Nephron progenitor cell (in vitro differentiated cells): ENCODE measurements at regions not wholly inside any gene's neighbourhood (a gene's known extent, or its start where the extent isn't known, plus 50 kb on each side); places are given as distances from the start of the nearest gene placed in this dataset.

Experiments used
- DNase-seq: peaks from one replicate; pipeline ENCODE4 v3.0.0; 2021
- H3K27ac Mint-ChIP-seq: 2 replicates; pipeline ENCODE4 v1.8.0; 2021; ENCODE audit warnings: mild to moderate bottlenecking, moderate library complexity, mixed read lengths
- H3K27me3 Mint-ChIP-seq: 2 replicates; pipeline ENCODE4 v1.8.0; 2021; ENCODE audit warnings: mild to moderate bottlenecking, low read depth, mixed read lengths; ENCODE audit not compliant: poor library complexity
- H3K36me3 Mint-ChIP-seq: 2 replicates; pipeline ENCODE4 v1.8.0; 2021; ENCODE audit warnings: low read depth, mixed read lengths
- H3K4me1 Mint-ChIP-seq: 2 replicates; pipeline ENCODE4 v1.8.0; 2021; ENCODE audit warnings: mixed read lengths
- H3K4me3 Mint-ChIP-seq: 2 replicates; pipeline ENCODE4 v1.8.0; 2021; ENCODE audit warnings: mild to moderate bottlenecking, moderate library complexity, mixed read lengths
- H3K9me3 Mint-ChIP-seq: 2 replicates; pipeline ENCODE4 v1.8.0; 2021; ENCODE audit warnings: mild to moderate bottlenecking, moderate library complexity, mixed read lengths
- TF ChIP-seq, protein P1 (sequence below): fragments of 200-600 bp; sonication (generic); IDR thresholded peaks from 2 replicates; pipeline ENCODE4 v1.5.0; 2021; ENCODE audit warnings: antibody characterized with exemption

DNA sequence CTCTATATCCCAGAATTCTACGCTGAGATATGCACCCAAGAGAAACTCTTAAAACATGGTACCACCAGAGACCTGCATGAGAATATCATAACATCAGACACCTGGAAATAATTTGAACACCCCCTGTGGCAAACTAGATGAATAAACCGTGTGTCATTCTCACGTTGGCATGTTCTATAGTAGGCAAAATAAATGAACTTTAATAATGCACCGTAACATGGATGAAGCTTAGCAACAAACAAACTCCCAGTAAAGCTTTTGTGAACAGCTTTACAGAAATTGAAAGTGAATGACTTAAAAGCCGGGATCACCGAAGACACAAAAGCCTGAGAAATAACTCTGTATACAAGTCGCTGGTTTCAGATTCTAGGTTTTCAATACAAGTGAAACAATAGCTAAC, 1166.8 kb upstream of the CITED2 start:
- H3K9me3 Mint-ChIP-seq: peaks cover 2% of the 10 kb centered on the region
- peaks cover 2% of the 10 kb centered on the region for H3K36me3 Mint-ChIP-seq
- H3K27ac Mint-ChIP-seq: no peak overlapping the region
- DNase-seq: no peak
- TF ChIP-seq, protein P1, sequence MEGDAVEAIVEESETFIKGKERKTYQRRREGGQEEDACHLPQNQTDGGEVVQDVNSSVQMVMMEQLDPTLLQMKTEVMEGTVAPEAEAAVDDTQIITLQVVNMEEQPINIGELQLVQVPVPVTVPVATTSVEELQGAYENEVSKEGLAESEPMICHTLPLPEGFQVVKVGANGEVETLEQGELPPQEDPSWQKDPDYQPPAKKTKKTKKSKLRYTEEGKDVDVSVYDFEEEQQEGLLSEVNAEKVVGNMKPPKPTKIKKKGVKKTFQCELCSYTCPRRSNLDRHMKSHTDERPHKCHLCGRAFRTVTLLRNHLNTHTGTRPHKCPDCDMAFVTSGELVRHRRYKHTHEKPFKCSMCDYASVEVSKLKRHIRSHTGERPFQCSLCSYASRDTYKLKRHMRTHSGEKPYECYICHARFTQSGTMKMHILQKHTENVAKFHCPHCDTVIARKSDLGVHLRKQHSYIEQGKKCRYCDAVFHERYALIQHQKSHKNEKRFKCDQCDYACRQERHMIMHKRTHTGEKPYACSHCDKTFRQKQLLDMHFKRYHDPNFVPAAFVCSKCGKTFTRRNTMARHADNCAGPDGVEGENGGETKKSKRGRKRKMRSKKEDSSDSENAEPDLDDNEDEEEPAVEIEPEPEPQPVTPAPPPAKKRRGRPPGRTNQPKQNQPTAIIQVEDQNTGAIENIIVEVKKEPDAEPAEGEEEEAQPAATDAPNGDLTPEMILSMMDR: no peak
- peaks cover 17% of the 10 kb centered on the region for H3K4me1 Mint-ChIP-seq
- no peak overlapping the region for H3K4me3 Mint-ChIP-seq
- H3K27me3 Mint-ChIP-seq: no peaks in the 10 kb centered on the region

DNA sequence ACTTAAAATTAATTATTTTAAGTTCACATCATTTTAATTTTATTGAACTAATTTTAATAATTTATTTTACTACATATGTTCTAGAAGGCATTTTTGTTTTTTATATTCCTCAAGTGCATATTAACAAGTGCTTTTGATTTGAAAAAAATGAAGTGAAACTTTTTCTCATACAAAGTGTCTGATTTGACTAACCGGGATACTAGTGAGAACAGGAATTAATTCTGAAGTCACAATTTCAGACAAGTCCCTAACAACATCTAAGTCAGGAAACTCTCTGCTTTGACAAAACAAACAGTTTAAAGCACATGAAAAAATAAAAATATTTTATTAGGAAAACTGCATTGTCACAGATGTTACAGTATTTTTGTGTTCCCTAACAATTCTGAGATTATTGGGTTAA, 1166.3 kb upstream of the CITED2 start:
- no peak overlapping the region for H3K27ac Mint-ChIP-seq
- no peaks in the 10 kb centered on the region for H3K27me3 Mint-ChIP-seq
- H3K9me3 Mint-ChIP-seq: peaks cover 5% of the 10 kb centered on the region
- DNase-seq: no peak
- H3K36me3 Mint-ChIP-seq: peaks cover 7% of the 10 kb centered on the region
- H3K4me3 Mint-ChIP-seq: no peak overlapping the region
- TF ChIP-seq, protein P1: no peak
- peaks cover 17% of the 10 kb centered on the region for H3K4me1 Mint-ChIP-seq

DNA sequence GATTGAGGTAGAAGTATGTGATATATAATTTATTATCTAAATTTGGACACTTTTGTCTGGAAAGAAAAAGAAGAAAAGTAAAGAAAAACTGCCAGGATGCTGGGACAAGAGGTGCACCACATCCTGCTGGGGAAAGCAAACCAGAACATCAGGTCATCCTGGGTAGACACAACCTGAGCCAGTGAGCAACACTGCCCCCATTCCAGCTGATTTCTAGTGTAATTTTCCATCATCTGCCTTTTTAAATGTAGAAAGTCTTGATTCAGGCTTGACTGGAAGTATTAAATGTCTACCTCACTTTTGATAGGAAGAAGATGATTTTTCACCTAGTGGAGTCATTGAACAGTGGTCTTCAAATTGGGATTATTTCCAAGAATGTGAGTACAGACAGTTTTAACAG, 1164.5 kb upstream of the CITED2 start:
- Mint-ChIP-seq H3K36me3 (peaks cover 21% of the 10 kb centered on the region), H3K4me3 (no peak overlapping the region), H3K4me1 (peaks cover 17% of the 10 kb centered on the region), H3K27me3 (peaks cover 2% of the 10 kb centered on the region), H3K9me3 (peaks cover 23% of the 10 kb centered on the region), H3K27ac (no peak overlapping the region)
- no peak for DNase-seq
- TF ChIP-seq, protein P1: no peak

DNA sequence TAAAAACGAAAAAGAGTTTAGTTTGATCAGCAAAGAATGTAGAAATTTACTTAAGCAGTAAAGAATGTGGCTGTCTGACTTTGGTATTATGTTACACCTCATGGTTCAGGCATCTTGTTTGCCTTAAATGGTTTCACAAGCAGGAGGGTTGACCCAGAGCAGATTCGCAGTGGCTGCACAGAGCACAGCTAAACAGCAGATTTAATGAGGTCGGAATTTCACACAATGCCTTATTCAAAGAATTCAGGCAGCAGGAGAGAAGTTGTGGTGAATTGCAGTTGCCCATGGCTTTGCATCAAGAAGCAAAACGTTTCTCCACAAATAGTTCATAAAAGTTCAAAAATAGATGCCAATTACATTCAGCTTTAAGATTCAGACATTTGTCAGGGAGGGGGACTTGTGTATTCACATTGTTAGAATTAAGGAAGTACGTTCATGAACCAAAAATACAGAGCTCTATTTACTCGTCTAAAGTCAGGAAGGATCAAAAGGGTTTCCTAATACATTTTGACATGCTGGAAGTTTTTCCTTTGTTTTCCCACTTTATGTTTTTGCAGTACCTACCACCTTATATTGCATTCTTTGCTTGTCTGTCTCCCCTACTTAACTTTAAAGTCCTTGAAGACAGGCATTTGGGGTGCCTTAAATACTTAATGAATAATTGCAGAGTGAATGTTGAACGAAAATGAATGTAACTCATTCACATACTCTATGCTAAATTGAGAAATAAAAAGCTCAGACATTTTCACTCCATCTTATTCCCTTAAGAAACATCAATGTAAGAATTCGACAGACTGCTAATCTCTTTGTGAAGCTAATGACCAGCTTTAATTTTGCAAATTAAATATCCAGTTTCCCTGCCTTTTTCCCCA, 1163.6 kb upstream of the CITED2 start:
- peak; percentile 18 for DNase-seq
- Mint-ChIP-seq H3K4me3 (peak overlapping the region; percentile 33), H3K27me3 (peaks cover 4% of the 10 kb centered on the region), H3K27ac (peak overlapping the region; percentile 92), H3K9me3 (peaks cover 28% of the 10 kb centered on the region), H3K36me3 (peaks cover 26% of the 10 kb centered on the region), H3K4me1 (peaks cover 17% of the 10 kb centered on the region)
- TF ChIP-seq, protein P1: no peak

DNA sequence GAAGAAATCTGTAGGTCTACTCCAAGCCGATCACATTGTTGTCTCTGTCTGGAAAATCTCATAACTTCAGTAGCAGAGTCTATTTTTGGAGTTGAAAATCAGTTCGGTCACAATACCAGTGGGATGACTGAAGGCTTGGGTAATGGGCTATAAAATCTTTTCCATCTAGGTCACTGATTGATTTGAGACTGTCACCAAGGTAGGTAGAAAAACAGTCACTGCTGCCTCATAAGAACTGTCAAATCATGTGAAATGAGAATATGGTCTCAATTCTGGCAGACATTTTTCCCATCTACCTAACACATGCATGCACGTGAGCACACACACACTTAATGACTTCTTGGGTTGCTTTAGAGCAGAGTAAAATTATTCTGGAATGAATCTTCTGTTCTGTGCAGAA, 1162.8 kb upstream of the CITED2 start:
- Mint-ChIP-seq H3K27me3 (peaks cover 4% of the 10 kb centered on the region), H3K9me3 (peaks cover 28% of the 10 kb centered on the region), H3K36me3 (peaks cover 26% of the 10 kb centered on the region), H3K4me3 (no peak overlapping the region), H3K27ac (peak overlapping the region; percentile 92), H3K4me1 (peaks cover 17% of the 10 kb centered on the region)
- TF ChIP-seq, protein P1: no peak
- no peak for DNase-seq

DNA sequence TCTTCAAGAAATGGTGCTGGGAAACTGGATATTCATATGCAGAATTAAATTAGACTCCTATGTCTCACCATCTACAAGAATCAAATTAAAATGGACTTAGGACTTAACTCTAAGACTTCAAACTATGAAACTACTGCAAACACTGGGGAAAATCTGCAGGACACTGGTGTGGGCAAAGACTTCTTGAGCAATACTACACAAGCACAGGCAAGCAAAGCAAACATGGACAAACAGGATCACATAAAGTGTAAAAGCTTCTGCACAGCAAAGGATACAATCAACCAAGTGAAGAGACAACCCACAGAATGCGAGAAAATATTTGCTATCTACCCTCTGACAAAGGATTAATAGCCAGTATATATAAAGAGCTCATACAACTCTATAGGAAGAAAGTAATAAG, 1161.1 kb upstream of the CITED2 start:
- no peak for DNase-seq
- H3K36me3 Mint-ChIP-seq: peaks cover 26% of the 10 kb centered on the region
- no peak overlapping the region for H3K27ac Mint-ChIP-seq
- H3K9me3 Mint-ChIP-seq: peaks cover 28% of the 10 kb centered on the region
- TF ChIP-seq, protein P1: no peak
- H3K4me1 Mint-ChIP-seq: peaks cover 17% of the 10 kb centered on the region
- H3K27me3 Mint-ChIP-seq: peaks cover 4% of the 10 kb centered on the region
- H3K4me3 Mint-ChIP-seq: no peak overlapping the region
